H1 (cell line): ENCODE measurements at regions not wholly inside any gene's neighbourhood (a gene's known extent, or its start where the extent isn't known, plus 50 kb on each side); places are given as distances from the start of the nearest gene placed in this dataset.
A peak's percentile ranks its signal among the peaks of the same experiment; 100 is the strongest.

Experiments used
- CTCF ChIA-PET: fragments of 300-600 bp; sonication (Branson Sonifier 250); formaldehyde crosslinking; loops from one replicate; lab custom pipeline; 2021; ENCODE audit not compliant: partially characterized antibody; lab: Charles Lee
- POLR2A ChIA-PET: fragments of 300-600 bp; sonication (Branson Sonifier 250); formaldehyde crosslinking; loops from one replicate; lab custom pipeline; 2021; ENCODE audit warnings: inconsistent platforms; ENCODE audit not compliant: partially characterized antibody; lab: Charles Lee
- DNase-seq, 2 experiments: peaks; one replicate each; pipeline versions ENCODE4 v3.0.0 to v3.0.0-alpha.2; 2010 to 2022; ENCODE audit warnings: low spot score in 2 of 2, low read depth in 1 of 2, mixed read lengths in 1 of 2
- FAIRE-seq: peaks from 2 replicates; lab custom pipeline; 2011; peaks lifted over from hg19 to GRCh38; lab: Jason Lieb, UNC
- H2AFZ ChIP-seq: 2 replicates; pipeline ENCODE4 v1.8.1; 2012; ENCODE audit warnings: low read length, inconsistent platforms
- H2AK5ac ChIP-seq: 2 replicates; pipeline ENCODE4 v1.6.1; 2013; ENCODE audit warnings: low read depth, low read length
- H2BK120ac ChIP-seq: replicated peaks from 2 replicates; pipeline ENCODE3; 2013; ENCODE audit warnings: low read depth, low read length, inconsistent platforms
- H2BK12ac ChIP-seq: 2 replicates; pipeline ENCODE4 v1.6.1; 2013; ENCODE audit warnings: low read depth, low read length
- H2BK15ac ChIP-seq: 2 replicates; pipeline ENCODE4 v1.6.1; 2013; ENCODE audit warnings: low read length
- H2BK20ac ChIP-seq: 2 replicates; pipeline ENCODE4 v1.6.1; 2013; ENCODE audit warnings: low read length
- H2BK5ac ChIP-seq: 2 replicates; pipeline ENCODE4 v1.6.1; 2013; ENCODE audit warnings: low read depth, low read length
- H3K14ac ChIP-seq: 2 replicates; pipeline ENCODE4 v1.6.1; 2013; ENCODE audit warnings: inconsistent platforms; ENCODE audit not compliant: insufficient read length
- H3K18ac ChIP-seq: 2 replicates; pipeline ENCODE4 v1.6.1; 2013; ENCODE audit warnings: low read length; ENCODE audit errors: extremely low read depth
- H3K23ac ChIP-seq: 2 replicates; pipeline ENCODE4 v1.6.1; 2013; ENCODE audit warnings: inconsistent platforms; ENCODE audit not compliant: insufficient read length
- H3K23me2 ChIP-seq: 2 replicates; pipeline ENCODE4 v1.6.1; 2013; ENCODE audit warnings: low read depth, low read length
- H3K27ac ChIP-seq: 2 replicates; pipeline ENCODE4 v1.6.1; 2011; ENCODE audit warnings: low read depth, low read length, inconsistent platforms
- H3K27me3 ChIP-seq, 4 experiments: replicated peaks in 1 of 4; 1 replicate in 1 of 4; 2 replicates in 3 of 4; pipeline versions ENCODE4 v1.6.1 to v1.8.1; 2011 to 2013; ENCODE audit warnings: low read length in 3 of 4, mild to moderate bottlenecking in 3 of 4, inconsistent platforms in 2 of 4, mixed read lengths in 2 of 4, moderate library complexity in 1 of 4; ENCODE audit not compliant: control insufficient read depth in 3 of 4, insufficient read depth in 3 of 4; ENCODE audit errors: extremely low read depth in 1 of 4
- H3K36me3 ChIP-seq, 4 experiments: 2 replicates each; pipeline versions ENCODE4 v1.6.1 to v1.8.1; 2011 to 2013; ENCODE audit warnings: mild to moderate bottlenecking in 4 of 4, low read length in 3 of 4, moderate library complexity in 2 of 4, control low read depth in 1 of 4, inconsistent platforms in 1 of 4; ENCODE audit not compliant: insufficient read depth in 4 of 4, control insufficient read depth in 2 of 4
- H3K4ac ChIP-seq: replicated peaks from 2 replicates; pipeline ENCODE3; 2013; ENCODE audit warnings: low read length, low read depth, mixed read lengths, inconsistent platforms; ENCODE audit not compliant: insufficient read length
- H3K4me1 ChIP-seq, 4 experiments: replicated peaks in 1 of 4; 1 replicate in 1 of 4; 2 replicates in 3 of 4; pipeline versions ENCODE4 v1.6.1 to v1.8.1; 2011 to 2013; ENCODE audit warnings: low read length in 3 of 4, inconsistent platforms in 2 of 4, mixed read lengths in 1 of 4; ENCODE audit not compliant: insufficient read depth in 4 of 4, control insufficient read depth in 3 of 4
- H3K4me2 ChIP-seq, 2 experiments: 2 replicates each; pipeline versions ENCODE4 v1.6.1 to v1.8.1; 2011 to 2013; ENCODE audit warnings: low read depth in 2 of 2, low read length in 2 of 2, control low read depth in 1 of 2, inconsistent platforms in 1 of 2, mild to moderate bottlenecking in 1 of 2; ENCODE audit not compliant: insufficient read depth in 1 of 2
- H3K4me3 ChIP-seq, 4 experiments: fragments of 200-600, 300-600 bp in 1 of 4; sonication (generic), shearing (Covaris generic), sonication (Bioruptor Twin) in 1 of 4; 2 replicates each; pipeline versions ENCODE4 v1.5.1 to v1.8.1; 2011 to 2016; ENCODE audit warnings: low read length in 4 of 4, low read depth in 3 of 4, control low read depth in 2 of 4, inconsistent platforms in 2 of 4, mild to moderate bottlenecking in 2 of 4, mixed read lengths in 1 of 4, moderate library complexity in 1 of 4; ENCODE audit not compliant: insufficient read depth in 2 of 4; ENCODE audit errors: extremely low read depth in 1 of 4
- H3K56ac ChIP-seq: replicated peaks from 2 replicates; pipeline ENCODE3; 2013; ENCODE audit warnings: low read depth, mild to moderate bottlenecking, mixed read lengths, low read length, inconsistent platforms; ENCODE audit not compliant: insufficient read length
- H3K79me1 ChIP-seq: 2 replicates; pipeline ENCODE4 v1.6.1; 2013; ENCODE audit warnings: low read depth, low read length, control low read depth
- H3K79me2 ChIP-seq, 2 experiments: 2 replicates each; pipeline versions ENCODE4 v1.6.1 to v1.8.1; 2012 to 2013; ENCODE audit warnings: low read length in 2 of 2, mild to moderate bottlenecking in 2 of 2, inconsistent platforms in 1 of 2; ENCODE audit not compliant: insufficient read depth in 2 of 2, control insufficient read depth in 1 of 2
- H3K9ac ChIP-seq, 4 experiments: replicated peaks in 1 of 4; 1 replicate in 1 of 4; 2 replicates in 3 of 4; pipeline versions ENCODE4 v1.6.1 to v1.8.1; 2011 to 2013; ENCODE audit warnings: low read depth in 3 of 4, low read length in 3 of 4, control low read depth in 2 of 4, mild to moderate bottlenecking in 2 of 4, moderate library complexity in 2 of 4, inconsistent platforms in 1 of 4; ENCODE audit errors: extremely low read depth in 1 of 4
- H3K9me3 ChIP-seq, 2 experiments: 2 replicates each; pipeline versions ENCODE4 v1.6.1 to v1.8.1; 2012 to 2013; ENCODE audit warnings: mild to moderate bottlenecking in 2 of 2, moderate library complexity in 2 of 2, control low read depth in 1 of 2, inconsistent platforms in 1 of 2, low read depth in 1 of 2, low read length in 1 of 2, mixed read lengths in 1 of 2; ENCODE audit not compliant: insufficient read depth in 2 of 2
- H4K20me1 ChIP-seq, 2 experiments: replicated peaks in 1 of 2; 2 replicates each; pipeline versions ENCODE3 to v1.8.1; 2011 to 2013; ENCODE audit warnings: inconsistent platforms in 2 of 2, low read length in 2 of 2, mild to moderate bottlenecking in 1 of 2; ENCODE audit not compliant: insufficient read depth in 2 of 2, control insufficient read depth in 1 of 2
- H4K5ac ChIP-seq: 2 replicates; pipeline ENCODE4 v1.6.1; 2013; ENCODE audit warnings: low read length, low read depth, mixed read lengths, inconsistent platforms; ENCODE audit not compliant: insufficient read length
- H4K8ac ChIP-seq: 2 replicates; pipeline ENCODE4 v1.8.0; 2013; ENCODE audit warnings: mild to moderate bottlenecking, moderate library complexity, low read length, inconsistent platforms; ENCODE audit not compliant: insufficient read depth; ENCODE audit errors: extremely low read depth
- H4K91ac ChIP-seq: replicated peaks from 2 replicates; pipeline ENCODE3; 2013; ENCODE audit warnings: low read length, mixed read lengths, inconsistent platforms; ENCODE audit not compliant: insufficient read length
- BRCA1 ChIP-seq: IDR thresholded peaks from 2 replicates; pipeline ENCODE4 v1.6.1; 2012; ENCODE audit warnings: low read depth, low read length, improper control_type of control experiment
- E2F6 ChIP-seq: IDR thresholded peaks from 2 replicates; pipeline ENCODE4 v1.6.1; 2012; ENCODE audit warnings: inconsistent platforms
- JUN ChIP-seq: IDR thresholded peaks from 2 replicates; pipeline ENCODE4 v1.6.1; 2011; ENCODE audit warnings: low read depth, mild to moderate bottlenecking, improper control_type of control experiment, low read length
- SIN3A ChIP-seq, 2 experiments: IDR thresholded peaks in 1 of 2; conservative IDR thresholded peaks in 1 of 2; 2 replicates each; pipeline ENCODE4 v1.6.1; 2011 to 2012; ENCODE audit warnings: low read length in 2 of 2, improper control_type of control experiment in 1 of 2, low read depth in 1 of 2, mild to moderate bottlenecking in 1 of 2
- SIX5 ChIP-seq: IDR thresholded peaks from 2 replicates; pipeline ENCODE4 v1.6.1; 2011; ENCODE audit warnings: mild to moderate bottlenecking, low read depth, low read length
- WGBS, 2 experiments: shearing (Covaris generic) in 1 of 2; methylation state at CpG; one replicate each; pipeline versions ENCODE4 v1.1.6 to v1.1.7; 2013 to 2015; ENCODE audit warnings: low lambda C conversion rate in 2 of 2, mixed read lengths in 2 of 2, inconsistent platforms in 1 of 2, low coverage in 1 of 2, missing lambda C conversion rate in 1 of 2; ENCODE audit not compliant: insufficient replicate concordance in 2 of 2, insufficient coverage in 1 of 2, insufficient read length in 1 of 2; ENCODE audit errors: extremely low coverage in 1 of 2, missing lambda C conversion rate in 1 of 2; 5-methylcytosine and 5-hydroxymethylcytosine counted together

GRCh38 chr6:139977887-139978332 lies 603.5 kb upstream of the CITED2 start:
- peak overlapping the region; percentile 58 for H2AFZ ChIP-seq
- H4K8ac ChIP-seq: no peak overlapping the region
- H4K20me1 ChIP-seq: no peaks in the 10 kb centered on the region
- no peak for TF ChIP-seq SIX5
- no peak for TF ChIP-seq SIN3A (conservative IDR thresholded peaks at IDR 0.05 in 1 of 2, IDR thresholded peaks at IDR 0.05 in 1 of 2; ENCODE audit: low read depth in 1 of 2, low read length in 2 of 2)
- no peak for TF ChIP-seq BRCA1
- no peak for TF ChIP-seq E2F6
- no peak for TF ChIP-seq JUN
- ChIA-PET CTCF (no interaction called here), POLR2A (no interaction called here)
- H3K27ac ChIP-seq: no peak overlapping the region
- no peak overlapping the region for H2BK5ac ChIP-seq
- H2BK120ac ChIP-seq: no peak overlapping the region
- H3K9ac ChIP-seq: no peak overlapping the region
- H4K5ac ChIP-seq: no peak overlapping the region
- H2BK15ac ChIP-seq: no peak overlapping the region
- no peak for DNase-seq
- no peaks in the 10 kb centered on the region for H3K9me3 ChIP-seq
- H3K23me2 ChIP-seq: no peaks in the 10 kb centered on the region
- H3K79me2 ChIP-seq: no peaks in the 10 kb centered on the region
- peaks cover 0 to 9% (median 6%) of the 10 kb centered on the region in 4 experiments; a peak in 5 of 7 replicates for H3K4me1 ChIP-seq
- WGBS, 2 experiments: 83% methylated on average over 2 of the region's 2 CpGs; no CpG with 5 or more reads in 1 of the 2 experiments
- FAIRE-seq: no peak
- no peak overlapping the region for H3K4me2 ChIP-seq
- no peaks in the 10 kb centered on the region for H3K36me3 ChIP-seq
- no peak overlapping the region for H3K56ac ChIP-seq
- H3K79me1 ChIP-seq: no peaks in the 10 kb centered on the region
- no peak overlapping the region for H2AK5ac ChIP-seq
- H2BK12ac ChIP-seq: no peak overlapping the region
- H3K4ac ChIP-seq: no peak overlapping the region
- H3K4me3 ChIP-seq: no peak overlapping the region
- H3K23ac ChIP-seq: no peak overlapping the region
- no peak overlapping the region for H4K91ac ChIP-seq
- H3K14ac ChIP-seq: no peak overlapping the region
- no peak overlapping the region for H3K18ac ChIP-seq
- H3K27me3 ChIP-seq: no peaks in the 10 kb centered on the region
- H2BK20ac ChIP-seq: no peak overlapping the region
